GM10248 (cell line): ENCODE measurements at regions not wholly inside any gene's neighbourhood (a gene's known extent, or its start where the extent isn't known, plus 50 kb on each side); places are given as distances from the start of the nearest gene placed in this dataset.

Experiments used
- CTCF ChIA-PET: fragments of 300-600 bp; sonication (Branson Sonifier 250); formaldehyde crosslinking; extraction: SDS; loops from one replicate; lab custom pipeline; 2021; ENCODE audit warnings: antibody characterized with exemption; lab: Yijun Ruan, JAX
- POLR2A ChIA-PET: fragments of 350-650 bp; sonication (Branson Sonifier 250); formaldehyde crosslinking; extraction: SDS; loops from one replicate; lab custom pipeline; 2020; ENCODE audit warnings: antibody characterized with exemption; lab: Yijun Ruan, JAX
- DNase-seq: peaks from one replicate; pipeline ENCODE4 v3.0.0; 2012; ENCODE audit errors: extremely low spot score
- TF ChIP-seq, protein P1 (sequence below): IDR thresholded peaks from 2 replicates; pipeline ENCODE4 v1.5.1; 2012; ENCODE audit warnings: mild to moderate bottlenecking, low read depth; ENCODE audit errors: extremely low read depth, missing control alignments, control extremely low read depth

DNA sequence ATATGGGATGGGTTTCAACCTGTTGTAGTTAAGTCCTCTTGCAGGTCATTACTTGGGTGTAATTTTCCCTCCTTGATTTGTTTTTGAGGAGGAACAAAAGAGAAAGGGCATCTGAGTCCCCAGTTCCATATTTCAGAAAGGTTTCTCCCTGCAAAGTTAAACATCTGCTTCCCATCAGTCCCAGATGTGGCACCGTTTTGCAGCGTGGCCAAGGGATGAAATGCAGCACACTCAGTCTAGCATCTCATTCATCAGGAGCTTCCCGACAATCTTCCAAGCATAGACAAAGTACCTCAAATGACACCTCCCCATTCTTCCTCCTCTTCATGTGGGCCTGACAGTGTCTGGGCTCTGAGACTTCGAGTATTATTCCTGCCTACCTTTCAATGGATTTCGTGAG, 363.7 kb upstream of the SOX9 start:
- POLR2A ChIA-PET, result no interaction called here
- CTCF ChIA-PET, result no interaction called here
- TF ChIP-seq, protein P1, sequence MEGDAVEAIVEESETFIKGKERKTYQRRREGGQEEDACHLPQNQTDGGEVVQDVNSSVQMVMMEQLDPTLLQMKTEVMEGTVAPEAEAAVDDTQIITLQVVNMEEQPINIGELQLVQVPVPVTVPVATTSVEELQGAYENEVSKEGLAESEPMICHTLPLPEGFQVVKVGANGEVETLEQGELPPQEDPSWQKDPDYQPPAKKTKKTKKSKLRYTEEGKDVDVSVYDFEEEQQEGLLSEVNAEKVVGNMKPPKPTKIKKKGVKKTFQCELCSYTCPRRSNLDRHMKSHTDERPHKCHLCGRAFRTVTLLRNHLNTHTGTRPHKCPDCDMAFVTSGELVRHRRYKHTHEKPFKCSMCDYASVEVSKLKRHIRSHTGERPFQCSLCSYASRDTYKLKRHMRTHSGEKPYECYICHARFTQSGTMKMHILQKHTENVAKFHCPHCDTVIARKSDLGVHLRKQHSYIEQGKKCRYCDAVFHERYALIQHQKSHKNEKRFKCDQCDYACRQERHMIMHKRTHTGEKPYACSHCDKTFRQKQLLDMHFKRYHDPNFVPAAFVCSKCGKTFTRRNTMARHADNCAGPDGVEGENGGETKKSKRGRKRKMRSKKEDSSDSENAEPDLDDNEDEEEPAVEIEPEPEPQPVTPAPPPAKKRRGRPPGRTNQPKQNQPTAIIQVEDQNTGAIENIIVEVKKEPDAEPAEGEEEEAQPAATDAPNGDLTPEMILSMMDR, result no peak
- no peak for DNase-seq

DNA sequence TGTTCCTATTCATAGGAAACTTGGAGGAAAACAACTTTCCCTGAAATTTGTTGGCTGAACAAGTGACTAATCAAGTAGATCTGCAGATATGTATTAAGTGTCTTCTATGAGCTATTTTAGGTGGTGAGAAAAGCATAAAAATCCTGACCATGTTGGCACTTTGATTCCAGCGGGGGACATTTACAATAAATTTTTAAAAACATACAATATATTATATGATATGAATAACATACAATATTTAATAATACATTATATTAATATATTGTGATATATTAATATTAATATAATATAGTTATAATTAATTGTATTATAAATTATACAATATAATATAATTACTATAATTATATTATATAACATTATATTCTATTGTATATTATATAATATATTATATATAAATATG, 362.9 kb upstream of the SOX9 start:
- ChIA-PET CTCF (interaction anchor here (0.7 to 1.0 kb wide), 2 partner anchors 9 to 12 kb away, joined by 3 read pairs; no protein-coding TSS in a partner anchor), POLR2A (no interaction called here)
- TF ChIP-seq, protein P1, result no peak
- DNase-seq, result no peak

DNA sequence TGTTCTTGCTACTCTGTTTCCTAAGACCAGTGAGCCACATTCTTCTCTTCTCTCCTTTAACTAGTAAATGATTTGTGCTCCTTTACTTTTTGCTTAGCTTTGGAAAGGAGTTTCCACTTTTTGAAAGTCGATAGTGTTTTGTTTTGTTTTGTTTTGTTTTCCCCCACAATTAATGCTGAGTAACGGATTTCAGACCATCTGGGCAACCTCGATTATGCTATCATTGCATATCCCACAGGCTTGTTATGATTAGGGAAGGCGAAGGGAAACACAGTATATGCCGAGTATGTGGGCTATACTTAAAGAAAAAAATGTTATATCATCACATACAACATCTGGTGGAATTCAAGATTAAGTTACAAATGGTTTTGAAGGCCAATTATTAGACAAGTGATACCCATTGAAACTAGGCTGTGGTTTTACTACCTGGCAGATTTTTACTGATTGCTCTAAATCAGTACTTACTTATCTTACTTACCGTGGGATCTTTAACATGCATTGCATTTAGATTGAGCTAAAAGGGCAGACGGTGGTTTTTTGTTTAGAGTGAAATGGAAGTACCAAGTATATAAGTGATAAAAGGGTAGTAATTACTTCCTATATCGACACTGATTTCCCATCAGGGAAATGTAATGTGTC, 361.3 kb upstream of the SOX9 start:
- DNase-seq, result no peak
- ChIA-PET POLR2A (no interaction called here), CTCF (no interaction called here)
- TF ChIP-seq, protein P1, result no peak

DNA sequence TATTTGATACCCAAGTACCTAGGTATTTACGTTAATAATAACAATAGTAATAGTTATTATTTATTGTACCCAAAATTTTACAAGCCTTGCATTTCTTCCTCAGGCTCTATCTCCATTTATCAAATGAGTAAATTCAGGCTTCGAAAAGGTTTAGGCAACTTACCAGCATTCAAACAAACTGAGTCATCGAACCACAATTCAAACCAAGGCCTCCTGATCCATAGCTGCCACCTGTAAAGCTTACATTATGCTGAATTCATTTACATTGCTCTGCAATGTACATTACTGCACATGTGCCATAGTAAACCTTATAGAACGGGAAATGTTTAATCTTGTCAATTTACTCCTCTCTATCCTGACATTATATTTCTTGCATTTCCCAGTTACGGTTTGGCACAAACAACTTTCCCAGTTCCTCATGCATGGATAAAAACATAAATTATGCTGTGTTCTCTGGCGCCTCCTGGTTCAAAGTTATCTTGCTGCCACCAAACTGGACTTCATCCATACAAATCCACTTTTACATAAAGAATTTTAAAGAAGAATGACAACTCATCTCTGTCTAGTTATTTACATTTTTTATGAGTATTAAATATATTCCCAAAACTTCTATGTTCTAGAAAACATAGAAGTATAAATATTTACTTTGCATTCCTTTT, 360.6 kb upstream of the SOX9 start:
- POLR2A ChIA-PET, result no interaction called here
- TF ChIP-seq, protein P1, result no peak
- CTCF ChIA-PET, result no interaction called here
- no peak for DNase-seq

DNA sequence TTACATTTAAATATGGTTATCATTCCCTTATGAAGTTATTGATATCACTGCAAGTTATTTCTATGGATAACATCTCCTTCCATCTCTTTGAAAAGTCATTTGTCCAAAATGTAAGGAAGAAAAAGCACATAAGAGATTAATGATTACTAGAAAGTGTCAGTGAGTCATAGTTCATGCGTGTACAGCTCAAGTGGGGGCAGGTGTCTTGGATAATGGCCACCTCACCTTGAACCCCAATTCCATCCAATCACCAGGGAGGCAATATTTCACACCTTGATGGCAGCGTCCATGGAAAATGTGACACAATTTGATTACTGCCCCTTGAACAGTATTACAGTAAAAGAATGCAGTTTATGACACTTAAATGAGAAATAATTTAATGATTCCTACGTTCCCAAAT, 358.3 kb upstream of the SOX9 start:
- TF ChIP-seq, protein P1, result no peak
- ChIA-PET POLR2A (no interaction called here), CTCF (no interaction called here)
- no peak for DNase-seq

DNA sequence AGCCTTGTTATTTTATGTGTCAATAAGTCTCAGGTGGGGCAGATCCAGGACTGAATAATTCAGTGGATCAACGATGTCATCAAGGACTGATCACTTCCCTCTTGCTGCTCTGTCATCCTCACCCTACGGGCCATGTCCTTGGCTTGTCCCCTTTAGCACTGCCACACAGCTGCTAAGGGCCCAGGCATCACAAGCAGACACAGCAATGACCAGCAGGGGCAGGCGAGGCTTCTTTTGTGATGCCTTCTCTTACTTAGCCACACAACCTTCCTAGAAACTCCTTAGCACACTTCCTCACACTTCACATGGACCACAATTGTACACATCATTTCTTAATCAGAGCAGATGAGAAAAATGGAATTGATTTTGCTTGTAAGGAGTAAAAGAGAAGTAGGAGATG, 356.3 kb upstream of the SOX9 start:
- ChIA-PET POLR2A (no interaction called here), CTCF (no interaction called here)
- TF ChIP-seq, protein P1, result peak; percentile 37
- no peak for DNase-seq

DNA sequence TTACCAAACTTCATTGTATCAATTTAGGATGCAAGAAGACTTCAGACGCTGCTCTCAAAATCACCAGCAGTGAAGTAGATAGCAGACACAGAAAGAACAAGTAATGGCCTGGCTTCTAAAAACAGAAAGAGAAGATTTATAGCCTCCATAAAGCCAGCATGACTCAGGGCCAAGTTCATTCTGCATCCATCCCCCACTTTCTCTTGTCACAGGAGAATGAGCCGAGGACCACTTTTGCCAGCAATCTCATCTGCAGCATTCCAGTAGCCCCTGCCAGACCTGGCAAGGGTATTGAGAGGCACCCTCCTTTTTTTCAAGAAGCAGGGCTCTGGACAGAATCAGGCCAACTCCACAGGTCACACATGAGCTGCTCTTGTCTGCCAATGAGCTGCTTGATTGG, 355.4 kb upstream of the SOX9 start:
- CTCF ChIA-PET, result interaction anchor here (1.9 kb wide), 1 partner anchor 29 kb away, joined by 4 read pairs; no protein-coding TSS in a partner anchor
- POLR2A ChIA-PET, result no interaction called here
- TF ChIP-seq, protein P1, result no peak
- DNase-seq, result no peak
